Urinary bladder (tissue), 3 donors: ENCODE measurements at regions not wholly inside any gene's neighbourhood (a gene's known extent, or its start where the extent isn't known, plus 50 kb on each side); places are given as distances from the start of the nearest gene placed in this dataset.

Experiments used
- DNase-seq: peaks from one replicate; pipeline ENCODE4 v3.0.0-alpha.2; 2015; ENCODE audit errors: extremely low spot score
- H3K27ac ChIP-seq: one replicate; pipeline ENCODE4 v1.5.1; 2013; ENCODE audit warnings: low read depth, mild to moderate bottlenecking, moderate library complexity
- H3K36me3 ChIP-seq: one replicate; pipeline ENCODE4 v1.6.1; 2013; ENCODE audit warnings: mild to moderate bottlenecking, moderate library complexity; ENCODE audit not compliant: insufficient read depth
- H3K4me1 ChIP-seq: one replicate; pipeline ENCODE4 v1.6.1; 2013; ENCODE audit warnings: mild to moderate bottlenecking, moderate library complexity; ENCODE audit not compliant: insufficient read depth
- H3K4me3 ChIP-seq: one replicate; pipeline ENCODE4 v1.5.1; 2013; ENCODE audit warnings: low read depth, low read length
- WGBS: extraction: QIAGEN DNeasy Blood & Tissue Kit; methylation state at CpG from one replicate; pipeline ENCODE4 v1.1.7; 2013; 5-methylcytosine and 5-hydroxymethylcytosine counted together
- donor health status: healthy with polysubstance abuse.
- donor health status: healthy.

- no peak for DNase-seq
- no peaks in the 10 kb centered on the region for H3K4me1 ChIP-seq
- no peak overlapping the region for H3K27ac ChIP-seq
- 88% methylated on average over 8 of the region's 8 CpGs for WGBS
- H3K4me3 ChIP-seq, result no peak overlapping the region
- no peaks in the 10 kb centered on the region for H3K36me3 ChIP-seq
Measured at GRCh38 chr1:93815366-93816110, 63.5 kb downstream of the DNTTIP2 start.

DNA sequence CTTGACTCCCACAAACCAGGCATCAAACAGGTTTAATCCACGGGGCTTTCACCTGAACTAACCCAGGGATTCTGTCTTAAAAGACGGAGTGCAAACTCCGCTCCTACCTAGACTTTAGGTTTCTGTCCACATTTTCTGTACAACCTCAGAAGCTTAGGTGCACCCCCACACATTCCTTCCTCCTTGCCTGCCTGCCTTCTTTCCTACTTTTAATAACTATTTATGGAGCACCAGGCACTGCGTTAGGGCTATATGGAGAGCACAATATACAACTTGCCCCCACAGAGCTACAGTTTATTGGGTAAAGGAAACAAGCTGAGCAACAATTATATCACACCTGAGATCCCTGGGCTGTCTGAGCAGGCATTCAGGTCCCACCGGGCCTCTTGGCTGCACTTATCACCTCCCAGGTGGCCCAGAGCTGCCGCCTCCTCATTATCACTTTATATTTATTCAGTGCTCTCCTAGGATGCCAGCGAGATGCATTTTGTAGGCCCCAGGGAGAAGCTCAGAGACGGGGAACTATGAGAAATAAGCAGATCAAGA, 64.1 kb downstream of the DNTTIP2 start:
- DNase-seq, result no peak
- Histone ChIP-seq H3K4me1 (no peaks in the 10 kb centered on the region), H3K36me3 (no peaks in the 10 kb centered on the region), H3K27ac (no peak overlapping the region), H3K4me3 (no peak overlapping the region)
- WGBS, result 76% methylated on average over 8 of the region's 8 CpGs

DNA sequence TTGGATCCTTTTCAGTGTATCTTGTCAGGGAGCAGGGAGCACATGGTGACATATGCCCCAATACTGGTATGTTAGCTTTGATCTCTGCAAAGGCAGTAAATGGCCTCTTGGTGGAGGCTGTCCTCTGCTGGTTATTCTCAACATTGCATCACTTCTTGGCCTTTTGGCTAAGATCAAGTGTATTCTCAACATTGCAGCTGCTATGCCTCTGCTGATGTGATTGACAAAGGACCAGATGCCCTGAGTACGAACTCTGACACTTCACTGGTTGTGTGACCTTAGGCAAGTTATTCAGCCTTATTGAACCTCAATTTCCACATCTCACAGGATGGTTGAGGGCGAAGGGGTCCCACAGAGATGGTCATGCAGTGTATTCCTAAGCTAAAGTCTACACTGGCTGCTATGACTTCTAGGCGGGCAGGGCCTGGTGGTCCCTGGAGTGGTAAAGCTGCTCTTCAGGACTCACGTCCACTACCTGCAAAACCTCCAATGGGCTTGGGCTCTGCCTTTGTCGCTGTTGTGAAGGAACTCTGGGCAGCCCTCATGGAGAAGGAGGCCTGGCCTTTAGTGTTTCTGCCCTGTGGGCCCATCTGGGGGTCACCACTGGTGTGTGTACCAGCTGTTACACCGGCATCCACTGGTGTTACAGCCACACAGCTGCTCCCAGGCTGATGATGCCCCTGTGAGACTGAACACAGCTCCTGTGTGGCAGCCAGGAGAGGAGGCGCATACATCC, 64.8 kb downstream of the DNTTIP2 start:
- H3K4me1 ChIP-seq, result no peaks in the 10 kb centered on the region
- H3K4me3 ChIP-seq, result no peak overlapping the region
- WGBS, result 83% methylated on average over 7 of the region's 7 CpGs
- H3K36me3 ChIP-seq, result no peaks in the 10 kb centered on the region
- no peak overlapping the region for H3K27ac ChIP-seq
- peak; percentile 25 for DNase-seq

DNA sequence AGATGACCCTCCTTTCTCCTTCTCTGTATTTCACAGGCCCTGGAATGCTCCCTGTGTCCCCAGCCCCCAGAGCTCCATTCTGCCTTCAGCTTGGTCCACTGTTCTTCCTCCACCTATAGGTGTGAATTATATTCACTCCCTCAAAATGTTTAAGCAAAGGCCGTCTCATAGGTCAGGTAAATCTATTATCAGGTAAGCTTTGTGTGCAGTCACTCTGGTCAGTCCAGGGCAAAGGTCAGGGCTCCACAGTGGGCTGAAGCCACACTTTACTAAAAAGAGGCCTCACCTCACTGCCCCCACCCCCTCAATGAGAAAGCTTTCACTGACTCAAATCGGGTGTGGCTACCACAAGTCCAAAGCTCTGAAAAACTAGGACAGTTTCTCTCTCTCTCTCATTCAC, 65.9 kb downstream of the DNTTIP2 start:
- Histone ChIP-seq H3K4me1 (no peaks in the 10 kb centered on the region), H3K4me3 (no peak overlapping the region), H3K27ac (no peak overlapping the region), H3K36me3 (no peaks in the 10 kb centered on the region)
- 93% methylated on average over 2 of the region's 2 CpGs for WGBS
- DNase-seq, result no peak

DNA sequence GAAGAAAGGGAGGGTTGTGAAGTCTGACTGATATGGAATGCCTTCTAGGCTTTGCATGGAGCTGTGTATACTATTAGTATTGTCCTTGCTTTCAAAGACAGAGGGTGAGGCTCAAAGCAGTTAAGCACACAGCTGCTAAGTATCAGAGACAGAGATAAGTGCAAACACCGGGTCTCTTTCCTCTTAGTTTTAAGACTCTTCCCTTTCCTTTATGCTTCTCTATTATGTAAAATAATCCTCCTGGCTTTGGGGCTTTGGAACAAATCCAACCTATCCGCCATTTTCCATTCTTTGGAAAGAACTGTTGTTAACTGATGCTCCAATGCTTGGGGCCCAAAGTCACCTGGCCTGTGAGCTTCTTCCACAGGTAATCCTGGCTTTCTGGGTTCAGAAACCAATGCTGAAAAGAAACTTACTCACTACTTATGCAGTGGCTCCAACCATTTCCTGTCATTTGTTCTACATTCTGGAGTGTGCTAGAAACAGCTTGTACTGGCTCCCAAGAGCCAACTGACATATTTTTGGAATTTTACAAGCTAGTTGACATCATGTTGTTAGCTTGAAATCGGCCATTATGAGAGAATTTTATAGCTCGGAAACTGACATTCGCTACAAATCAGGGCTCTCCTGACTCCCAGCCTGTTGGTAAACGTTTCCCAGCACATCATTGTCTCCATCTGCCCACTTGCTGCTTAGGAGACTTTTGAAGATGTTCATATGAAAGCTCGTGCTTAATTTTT, 67.5 kb downstream of the DNTTIP2 start:
- Histone ChIP-seq H3K36me3 (no peaks in the 10 kb centered on the region), H3K4me3 (no peak overlapping the region), H3K4me1 (no peaks in the 10 kb centered on the region), H3K27ac (no peak overlapping the region)
- 43% methylated on average over 7 of the region's 7 CpGs for WGBS
- DNase-seq, result peak; percentile 17

GRCh38 chr1:93810316-93810715, 68.7 kb downstream of the DNTTIP2 start:
- WGBS, result 90% methylated on average over 3 of the region's 3 CpGs
- H3K4me1 ChIP-seq, result no peaks in the 10 kb centered on the region
- H3K36me3 ChIP-seq, result no peaks in the 10 kb centered on the region
- no peak overlapping the region for H3K27ac ChIP-seq
- no peak overlapping the region for H3K4me3 ChIP-seq
- DNase-seq, result no peak

GRCh38 chr1:93808871-93809270, 70.1 kb downstream of the DNTTIP2 start:
- DNase-seq, result no peak
- no peak overlapping the region for H3K4me3 ChIP-seq
- no peak overlapping the region for H3K27ac ChIP-seq
- H3K4me1 ChIP-seq, result no peaks in the 10 kb centered on the region
- H3K36me3 ChIP-seq, result no peaks in the 10 kb centered on the region
- WGBS, result 84% methylated on average over 2 of the region's 2 CpGs

GRCh38 chr1:93807311-93807930, 71.6 kb downstream of the DNTTIP2 start:
- WGBS, result 90% methylated on average over 2 of the region's 2 CpGs
- no peak overlapping the region for H3K27ac ChIP-seq
- H3K4me3 ChIP-seq, result no peak overlapping the region
- H3K36me3 ChIP-seq, result no peaks in the 10 kb centered on the region
- no peak for DNase-seq
- H3K4me1 ChIP-seq, result no peaks in the 10 kb centered on the region

GRCh38 chr1:93805027-93805610, 73.9 kb downstream of the DNTTIP2 start:
- 95% methylated on average over 1 of the region's 1 CpG for WGBS
- Histone ChIP-seq H3K27ac (no peak overlapping the region), H3K4me3 (no peak overlapping the region), H3K4me1 (no peaks in the 10 kb centered on the region), H3K36me3 (no peaks in the 10 kb centered on the region)
- no peak for DNase-seq

DNA sequence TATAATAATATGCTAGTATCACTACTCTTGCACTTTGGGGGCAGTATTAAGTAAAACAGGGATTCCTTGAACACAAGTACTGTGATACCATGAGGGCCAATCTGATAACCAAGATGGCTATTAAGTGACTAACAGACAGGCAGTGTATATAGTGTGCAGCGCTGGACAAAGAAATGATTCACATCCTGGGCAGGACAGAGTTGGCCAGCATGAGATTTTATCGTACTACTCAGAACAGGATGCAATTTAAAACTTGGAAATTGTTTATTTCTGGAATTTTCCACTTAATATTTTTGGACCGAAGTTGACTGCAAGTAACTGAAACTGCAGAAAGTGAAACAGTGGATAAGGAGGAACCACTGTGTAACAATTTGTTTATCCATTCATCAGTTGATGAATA, 74.6 kb downstream of the DNTTIP2 start:
- 28% methylated on average over 3 of the region's 3 CpGs for WGBS
- H3K27ac ChIP-seq, result no peak overlapping the region
- no peaks in the 10 kb centered on the region for H3K4me1 ChIP-seq
- H3K4me3 ChIP-seq, result no peak overlapping the region
- no peaks in the 10 kb centered on the region for H3K36me3 ChIP-seq
- no peak for DNase-seq

DNA sequence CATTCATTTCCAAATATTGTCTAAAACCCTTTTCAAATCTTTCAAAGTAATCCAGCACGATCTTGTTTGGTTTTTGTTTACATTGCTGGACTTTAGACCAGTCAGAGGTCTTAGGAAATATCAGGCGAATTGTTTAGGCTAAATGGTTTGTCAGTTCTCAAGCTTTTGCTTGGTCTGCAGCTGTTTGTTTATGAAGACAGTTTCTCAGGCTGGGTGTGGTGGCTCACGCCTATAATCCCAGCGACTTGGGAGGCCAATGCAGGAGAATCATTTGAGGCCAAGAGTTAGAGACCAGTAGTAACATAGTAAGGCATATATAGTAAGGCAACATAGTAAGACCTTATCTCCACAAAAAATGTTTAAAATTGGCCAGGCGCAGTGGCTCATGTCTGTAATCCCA, 77.5 kb downstream of the DNTTIP2 start:
- no peak overlapping the region for H3K27ac ChIP-seq
- H3K4me3 ChIP-seq, result no peak overlapping the region
- 64% methylated on average over 5 of the region's 5 CpGs for WGBS
- no peaks in the 10 kb centered on the region for H3K36me3 ChIP-seq
- no peaks in the 10 kb centered on the region for H3K4me1 ChIP-seq
- no peak for DNase-seq

- WGBS, result 86% methylated on average over 5 of the region's 5 CpGs
- Histone ChIP-seq H3K27ac (no peak overlapping the region), H3K4me1 (no peaks in the 10 kb centered on the region), H3K36me3 (no peaks in the 10 kb centered on the region), H3K4me3 (no peak overlapping the region)
- DNase-seq, result no peak
Measured at GRCh38 chr1:93800856-93801255, 78.2 kb downstream of the DNTTIP2 start.

GRCh38 chr1:93798291-93798690, 80.7 kb downstream of the DNTTIP2 start:
- no peak overlapping the region for H3K27ac ChIP-seq
- 21% methylated on average over 1 of the region's 1 CpG for WGBS

More at GRCh38 chr1:93798291-93798690, 80.7 kb downstream of the DNTTIP2 start:
- no peaks in the 10 kb centered on the region for H3K4me1 ChIP-seq
- H3K4me3 ChIP-seq, result no peak overlapping the region
- DNase-seq, result no peak
- no peaks in the 10 kb centered on the region for H3K36me3 ChIP-seq
